ENCODE measurements at regions not wholly inside any gene's neighbourhood (a gene's known extent, or its start where the extent isn't known, plus 50 kb on each side); places are given as distances from the start of the nearest gene placed in this dataset.

DNA sequence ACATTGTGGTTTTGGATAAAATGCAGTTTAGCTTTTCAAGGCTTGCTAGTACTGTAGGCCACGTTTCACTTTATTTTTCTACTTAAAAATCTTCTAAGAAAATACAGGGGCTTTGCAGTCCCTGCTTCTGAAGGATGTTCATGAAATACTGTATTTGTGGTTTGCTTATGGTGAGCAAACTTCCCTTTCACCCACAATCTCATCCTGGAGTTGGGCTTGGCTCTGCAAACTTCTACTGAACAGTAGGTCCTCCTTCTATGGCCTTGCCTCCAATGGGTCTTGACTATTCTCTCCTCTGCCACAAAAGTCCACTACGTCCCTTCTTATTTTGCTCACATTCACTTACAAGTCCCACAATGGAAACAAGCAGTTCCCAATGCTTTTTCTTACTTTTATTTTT, 502.7 kb upstream of the KLF4 start:
- Histone ChIP-seq H3K36me3 (no peaks in the 10 kb centered on the region), H3K4me3 (no peak overlapping the region), H3K9me3 (no peaks in the 10 kb centered on the region), H3K27ac (no peak overlapping the region), H3K27me3 (no peaks in the 10 kb centered on the region), H3K4me1 (no peaks in the 10 kb centered on the region)
- no peak for DNase-seq (ENCODE audit: extremely low spot score in 2 of 2)
- TF ChIP-seq, protein P1, sequence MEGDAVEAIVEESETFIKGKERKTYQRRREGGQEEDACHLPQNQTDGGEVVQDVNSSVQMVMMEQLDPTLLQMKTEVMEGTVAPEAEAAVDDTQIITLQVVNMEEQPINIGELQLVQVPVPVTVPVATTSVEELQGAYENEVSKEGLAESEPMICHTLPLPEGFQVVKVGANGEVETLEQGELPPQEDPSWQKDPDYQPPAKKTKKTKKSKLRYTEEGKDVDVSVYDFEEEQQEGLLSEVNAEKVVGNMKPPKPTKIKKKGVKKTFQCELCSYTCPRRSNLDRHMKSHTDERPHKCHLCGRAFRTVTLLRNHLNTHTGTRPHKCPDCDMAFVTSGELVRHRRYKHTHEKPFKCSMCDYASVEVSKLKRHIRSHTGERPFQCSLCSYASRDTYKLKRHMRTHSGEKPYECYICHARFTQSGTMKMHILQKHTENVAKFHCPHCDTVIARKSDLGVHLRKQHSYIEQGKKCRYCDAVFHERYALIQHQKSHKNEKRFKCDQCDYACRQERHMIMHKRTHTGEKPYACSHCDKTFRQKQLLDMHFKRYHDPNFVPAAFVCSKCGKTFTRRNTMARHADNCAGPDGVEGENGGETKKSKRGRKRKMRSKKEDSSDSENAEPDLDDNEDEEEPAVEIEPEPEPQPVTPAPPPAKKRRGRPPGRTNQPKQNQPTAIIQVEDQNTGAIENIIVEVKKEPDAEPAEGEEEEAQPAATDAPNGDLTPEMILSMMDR (IDR thresholded peaks at IDR 0.05): no peak
- TF ChIP-seq POLR2AphosphoS5 (IDR thresholded peaks at IDR 0.05; ENCODE audit: insufficient read depth in 1 of 2, low read depth in 1 of 2) (no peak), POLR2A (IDR thresholded peaks at IDR 0.05) (no peak)
- intact Hi-C loops (cut with DNase I): no loop called here

DNA sequence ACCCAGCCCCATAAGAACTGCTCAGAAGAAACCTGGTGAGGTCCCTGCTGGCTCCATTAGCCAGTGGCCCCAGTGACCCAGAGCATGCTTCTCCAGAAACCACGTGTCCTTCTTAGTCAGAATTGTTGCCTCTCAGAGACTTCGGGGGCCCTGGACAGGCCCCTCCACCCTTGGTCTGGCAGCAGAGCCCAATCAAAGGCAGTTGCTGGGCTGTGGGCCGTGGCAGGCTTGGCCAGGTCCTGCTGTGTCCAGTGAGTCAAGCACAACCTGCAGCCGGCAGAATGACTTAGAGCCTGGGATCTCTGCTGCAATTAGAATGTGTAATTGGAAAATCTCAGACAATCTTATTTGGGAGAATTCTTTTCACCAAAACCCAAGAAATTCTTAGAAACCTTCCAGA, 502.0 kb upstream of the KLF4 start:
- Histone ChIP-seq H3K36me3 (no peaks in the 10 kb centered on the region), H3K4me1 (no peaks in the 10 kb centered on the region), H3K9me3 (no peaks in the 10 kb centered on the region), H3K27me3 (no peaks in the 10 kb centered on the region), H3K4me3 (no peak overlapping the region), H3K27ac (no peak overlapping the region)
- intact Hi-C loops (cut with DNase I): no loop called here
- TF ChIP-seq, protein P1 (IDR thresholded peaks at IDR 0.05): no peak
- TF ChIP-seq POLR2AphosphoS5 (IDR thresholded peaks at IDR 0.05; ENCODE audit: insufficient read depth in 1 of 2, low read depth in 1 of 2) (no peak), POLR2A (IDR thresholded peaks at IDR 0.05) (no peak)
- DNase-seq (ENCODE audit: extremely low spot score in 2 of 2): no peak

DNA sequence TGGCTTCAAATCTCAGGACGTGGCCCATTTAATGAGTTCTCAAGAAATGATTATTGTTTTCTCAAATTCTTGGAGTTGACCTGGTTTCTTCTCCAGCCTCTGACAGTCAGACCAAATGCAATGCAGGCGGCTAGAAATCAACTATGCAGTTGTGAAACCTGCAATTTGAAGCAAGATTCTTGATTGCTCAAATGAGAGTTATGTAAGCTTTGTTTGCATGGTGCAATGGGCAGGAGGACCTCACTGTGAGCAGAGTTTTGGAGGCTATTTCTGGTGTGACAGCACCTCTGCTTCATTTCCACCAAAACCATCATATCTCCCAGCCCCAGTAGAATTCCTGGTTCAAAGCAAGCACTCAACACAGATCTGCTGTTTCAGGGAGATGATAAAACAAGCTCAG, 500.0 kb upstream of the KLF4 start:
- Histone ChIP-seq H3K36me3 (no peaks in the 10 kb centered on the region), H3K4me3 (no peak overlapping the region), H3K9me3 (no peaks in the 10 kb centered on the region), H3K27me3 (no peaks in the 10 kb centered on the region), H3K27ac (no peak overlapping the region), H3K4me1 (no peaks in the 10 kb centered on the region)
- intact Hi-C loops (cut with DNase I): no loop called here
- TF ChIP-seq POLR2A (IDR thresholded peaks at IDR 0.05) (no peak), POLR2AphosphoS5 (IDR thresholded peaks at IDR 0.05; ENCODE audit: insufficient read depth in 1 of 2, low read depth in 1 of 2) (peak in 1 of 2 donors; percentile 39)
- TF ChIP-seq, protein P1 (IDR thresholded peaks at IDR 0.05): no peak
- no peak for DNase-seq (ENCODE audit: extremely low spot score in 2 of 2)

DNA sequence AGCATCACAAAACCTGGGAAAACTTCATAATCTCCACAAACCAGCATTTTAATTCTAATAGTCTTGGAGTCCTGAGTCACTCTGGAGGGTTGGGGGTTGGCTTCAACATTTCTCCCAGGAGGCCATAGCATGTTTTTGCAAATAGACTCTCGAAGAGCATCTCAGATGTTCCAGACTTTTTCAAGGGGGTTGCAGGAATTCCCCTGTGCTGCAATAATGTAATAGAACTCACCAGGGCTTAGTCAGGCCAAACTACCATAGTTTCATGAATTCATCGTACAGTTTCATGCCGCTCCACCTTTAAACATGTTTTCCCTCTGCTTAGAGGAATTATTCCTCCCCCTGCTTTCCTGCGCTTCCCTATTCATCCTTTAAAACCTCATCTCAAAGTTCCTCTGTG, 499.5 kb upstream of the KLF4 start:
- H3K27me3 ChIP-seq: no peaks in the 10 kb centered on the region
- TF ChIP-seq, protein P1 (IDR thresholded peaks at IDR 0.05): no peak
- TF ChIP-seq POLR2AphosphoS5 (IDR thresholded peaks at IDR 0.05; ENCODE audit: insufficient read depth in 1 of 2, low read depth in 1 of 2) (no peak), POLR2A (IDR thresholded peaks at IDR 0.05) (no peak)
- no peak for DNase-seq (ENCODE audit: extremely low spot score in 2 of 2)
- H3K27ac ChIP-seq: no peak overlapping the region
- H3K4me3 ChIP-seq: no peak overlapping the region
- no peaks in the 10 kb centered on the region for H3K9me3 ChIP-seq
- H3K4me1 ChIP-seq: no peaks in the 10 kb centered on the region
- H3K36me3 ChIP-seq: no peaks in the 10 kb centered on the region
- intact Hi-C loops (cut with DNase I): no loop called here

DNA sequence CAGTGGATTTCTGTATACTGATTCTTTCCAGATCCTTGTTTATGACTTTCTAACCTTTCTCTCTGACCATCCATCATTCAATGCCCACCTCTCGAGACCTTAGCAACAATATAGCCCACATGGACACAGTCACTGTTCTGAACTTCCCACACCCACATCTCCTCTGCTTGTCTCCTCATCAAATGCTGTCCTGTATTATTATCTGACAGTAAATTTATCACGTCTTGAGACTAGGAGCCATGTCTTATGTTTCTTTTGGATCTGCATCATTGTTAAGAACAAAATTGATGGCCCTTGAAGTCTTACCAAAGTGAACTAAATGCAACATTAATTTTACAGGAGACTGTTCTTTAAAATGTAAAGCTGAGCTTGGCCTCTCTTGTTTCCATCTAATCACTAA, 495.4 kb upstream of the KLF4 start:
- Histone ChIP-seq H3K4me3 (no peak overlapping the region), H3K4me1 (peaks cover 17% of the 10 kb centered on the region), H3K27me3 (no peaks in the 10 kb centered on the region), H3K36me3 (no peaks in the 10 kb centered on the region), H3K27ac (no peak overlapping the region), H3K9me3 (no peaks in the 10 kb centered on the region)
- DNase-seq (ENCODE audit: extremely low spot score in 2 of 2): no peak
- intact Hi-C loops (cut with DNase I): no loop called here
- no peak for TF ChIP-seq POLR2A (IDR thresholded peaks at IDR 0.05)
- no peak for TF ChIP-seq POLR2AphosphoS5 (IDR thresholded peaks at IDR 0.05; ENCODE audit: insufficient read depth in 1 of 2, low read depth in 1 of 2)
- TF ChIP-seq, protein P1 (IDR thresholded peaks at IDR 0.05): no peak

Measured in vagina (tissue), 2 donors.